ENCODE measurements at regions not wholly inside any gene's neighbourhood (a gene's known extent, or its start where the extent isn't known, plus 50 kb on each side); places are given as distances from the start of the nearest gene placed in this dataset.

DNA sequence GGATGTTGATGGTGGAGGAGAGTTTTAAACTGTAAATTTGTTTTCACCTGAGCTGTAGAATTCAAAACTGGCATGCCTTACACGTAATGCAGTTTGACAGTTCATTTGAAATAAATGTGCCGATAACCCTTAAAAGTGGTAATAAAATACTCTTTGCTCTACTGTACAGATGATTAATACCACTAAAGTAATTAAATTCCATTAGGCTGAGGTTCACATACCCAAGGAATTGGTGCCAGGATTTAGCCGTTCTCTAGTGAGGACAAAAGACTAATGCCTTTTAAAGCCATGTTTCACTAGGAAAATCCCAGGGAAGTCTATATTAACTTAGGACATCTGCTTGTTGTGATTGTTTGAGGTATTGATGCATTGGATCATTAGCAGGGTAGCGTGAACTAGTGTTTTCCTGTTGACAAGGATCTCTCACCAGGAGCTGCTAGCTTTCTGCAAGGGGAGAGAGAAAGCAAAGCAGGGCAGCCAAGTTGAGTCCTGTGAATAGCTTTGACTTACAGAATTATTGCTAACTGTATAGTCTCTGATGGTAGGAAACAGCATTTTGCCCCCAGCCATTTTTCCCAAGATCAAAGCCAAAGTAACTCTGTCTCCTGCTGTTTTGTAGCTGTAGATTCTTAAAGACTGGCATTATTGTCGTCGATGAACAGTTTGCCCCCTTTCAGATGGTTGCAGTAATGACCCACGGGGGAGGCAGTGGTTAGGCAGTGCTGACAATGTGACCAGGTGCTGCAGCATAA, 280.9 kb upstream of the FANCL start:
- Histone ChIP-seq H3K4me3 (ENCODE audit: low read length) (no peak overlapping the region), H3K9ac (ENCODE audit: low read length) (no peak overlapping the region)

GRCh38 chr2:58520903-58521302, 279.8 kb upstream of the FANCL start:
- H3K27ac ChIP-seq (ENCODE audit: low read length): no peak overlapping the region
- peaks cover 22% of the 10 kb centered on the region for H3K4me1 ChIP-seq (ENCODE audit: control insufficient read depth, low read depth, low read length)
- no peak overlapping the region for H3K4me3 ChIP-seq (ENCODE audit: low read length)
- no peak overlapping the region for H3K9ac ChIP-seq (ENCODE audit: low read length)
- no peaks in the 10 kb centered on the region for H3K9me3 ChIP-seq (ENCODE audit: control insufficient read depth, low read depth, low read length)
- H3K27me3 ChIP-seq (ENCODE audit: control insufficient read depth, insufficient read depth, low read length): no peaks in the 10 kb centered on the region
- H3K36me3 ChIP-seq (ENCODE audit: control insufficient read depth, low read depth, low read length): no peaks in the 10 kb centered on the region

More for the DNA sequence above, 280.9 kb upstream of the FANCL start:
- no peaks in the 10 kb centered on the region for H3K9me3 ChIP-seq (ENCODE audit: control insufficient read depth, low read depth, low read length)
- H3K27ac ChIP-seq (ENCODE audit: low read length): no peak overlapping the region
- peaks cover 22% of the 10 kb centered on the region for H3K4me1 ChIP-seq (ENCODE audit: control insufficient read depth, low read depth, low read length)
- no peaks in the 10 kb centered on the region for H3K27me3 ChIP-seq (ENCODE audit: control insufficient read depth, insufficient read depth, low read length)
- H3K36me3 ChIP-seq (ENCODE audit: control insufficient read depth, low read depth, low read length): no peaks in the 10 kb centered on the region

DNA sequence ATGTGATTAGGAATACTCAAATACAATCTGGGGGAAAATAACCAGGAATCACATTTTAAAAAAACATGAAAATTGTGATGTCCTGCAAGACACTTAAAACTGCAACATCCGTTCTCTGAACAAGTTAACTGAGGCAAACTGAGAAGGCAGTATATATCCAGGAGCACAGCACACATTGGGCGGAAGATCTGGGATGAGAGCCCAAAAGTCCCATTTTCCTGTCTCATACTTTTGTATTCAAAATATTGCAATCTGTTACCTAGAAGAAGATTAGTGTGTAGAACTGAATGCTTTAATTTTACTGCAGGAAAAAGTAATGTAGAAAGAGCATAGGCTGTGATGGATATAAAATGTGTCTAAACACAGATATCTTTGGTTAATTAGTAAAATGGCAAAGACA, 276.8 kb upstream of the FANCL start:
- H3K4me3 ChIP-seq (ENCODE audit: low read length): no peak overlapping the region
- no peaks in the 10 kb centered on the region for H3K36me3 ChIP-seq (ENCODE audit: control insufficient read depth, low read depth, low read length)
- H3K27ac ChIP-seq (ENCODE audit: low read length): no peak overlapping the region
- peaks cover 33% of the 10 kb centered on the region for H3K4me1 ChIP-seq (ENCODE audit: control insufficient read depth, low read depth, low read length)
- no peaks in the 10 kb centered on the region for H3K27me3 ChIP-seq (ENCODE audit: control insufficient read depth, insufficient read depth, low read length)
- no peak overlapping the region for H3K9ac ChIP-seq (ENCODE audit: low read length)
- no peaks in the 10 kb centered on the region for H3K9me3 ChIP-seq (ENCODE audit: control insufficient read depth, low read depth, low read length)

- H3K9me3 ChIP-seq (ENCODE audit: control insufficient read depth, low read depth, low read length): no peaks in the 10 kb centered on the region
- no peak overlapping the region for H3K9ac ChIP-seq (ENCODE audit: low read length)
- peaks cover 29% of the 10 kb centered on the region for H3K4me1 ChIP-seq (ENCODE audit: control insufficient read depth, low read depth, low read length)
- H3K27me3 ChIP-seq (ENCODE audit: control insufficient read depth, insufficient read depth, low read length): no peaks in the 10 kb centered on the region
- H3K27ac ChIP-seq (ENCODE audit: low read length): no peak overlapping the region
- H3K4me3 ChIP-seq (ENCODE audit: low read length): no peak overlapping the region
- no peaks in the 10 kb centered on the region for H3K36me3 ChIP-seq (ENCODE audit: control insufficient read depth, low read depth, low read length)
These were observed 275.6 kb upstream of the FANCL start for GRCh38 chr2:58516695-58517094.

DNA sequence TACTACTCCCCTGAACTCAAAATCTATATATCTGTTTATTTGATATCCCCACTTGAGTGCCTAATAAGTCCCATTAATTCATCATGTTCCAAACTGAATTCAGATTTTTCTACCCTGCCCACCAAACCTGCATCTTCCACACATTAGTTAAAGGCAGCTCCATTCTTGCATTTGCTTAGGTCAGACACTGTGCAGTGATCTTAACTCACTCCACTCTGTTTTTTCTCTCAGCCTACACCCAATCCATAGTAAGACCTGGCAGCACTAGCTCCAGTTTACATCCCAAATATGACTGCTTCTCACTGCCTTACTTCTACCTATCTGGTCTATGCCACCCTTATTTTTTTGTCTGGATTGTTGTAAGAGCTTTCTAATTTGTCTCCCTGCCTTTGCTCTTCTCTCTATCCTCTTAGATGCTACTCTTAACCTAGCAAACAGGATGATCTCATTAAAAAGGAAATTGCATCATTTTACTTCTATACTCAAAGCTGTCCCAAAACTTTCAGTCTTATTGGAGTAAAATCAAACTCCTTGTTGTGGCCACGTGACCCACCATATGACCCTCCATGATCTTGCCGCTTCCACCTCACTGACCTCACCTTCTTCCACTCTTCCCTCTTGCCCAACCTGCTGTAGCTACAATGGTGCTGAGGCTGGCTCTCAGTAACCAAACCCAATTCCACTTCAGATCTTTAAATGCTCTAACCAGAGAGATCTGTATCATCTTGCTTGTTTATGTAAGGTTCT, 274.9 kb upstream of the FANCL start:
- no peak overlapping the region for H3K4me3 ChIP-seq (ENCODE audit: low read length)
- H3K27ac ChIP-seq (ENCODE audit: low read length): no peak overlapping the region
- peaks cover 29% of the 10 kb centered on the region for H3K4me1 ChIP-seq (ENCODE audit: control insufficient read depth, low read depth, low read length)
- H3K9ac ChIP-seq (ENCODE audit: low read length): no peak overlapping the region
- H3K9me3 ChIP-seq (ENCODE audit: control insufficient read depth, low read depth, low read length): no peaks in the 10 kb centered on the region
- no peaks in the 10 kb centered on the region for H3K27me3 ChIP-seq (ENCODE audit: control insufficient read depth, insufficient read depth, low read length)
- H3K36me3 ChIP-seq (ENCODE audit: control insufficient read depth, low read depth, low read length): no peaks in the 10 kb centered on the region

DNA sequence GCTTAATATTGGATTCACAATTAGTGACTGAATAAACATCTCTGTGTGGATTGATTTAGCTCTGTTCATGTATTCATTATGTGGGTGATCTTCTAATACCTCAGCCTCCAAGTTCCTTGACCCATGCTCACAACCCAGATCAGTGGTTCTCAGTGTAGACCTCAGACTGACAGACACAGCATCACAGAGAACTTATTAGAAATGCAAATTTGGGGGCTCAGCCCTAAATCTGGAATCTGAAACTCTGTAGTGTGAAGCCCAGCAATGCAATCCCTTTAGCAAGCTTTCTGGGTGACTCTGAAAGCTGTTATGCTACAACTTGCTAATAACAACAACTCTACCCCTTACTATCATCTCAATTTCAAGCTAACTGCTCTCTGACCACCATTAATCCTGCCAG, 273.1 kb upstream of the FANCL start:
- Histone ChIP-seq H3K27me3 (ENCODE audit: control insufficient read depth, insufficient read depth, low read length) (no peaks in the 10 kb centered on the region), H3K36me3 (ENCODE audit: control insufficient read depth, low read depth, low read length) (no peaks in the 10 kb centered on the region), H3K9me3 (ENCODE audit: control insufficient read depth, low read depth, low read length) (no peaks in the 10 kb centered on the region), H3K4me1 (ENCODE audit: control insufficient read depth, low read depth, low read length) (peaks cover 17% of the 10 kb centered on the region), H3K9ac (ENCODE audit: low read length) (no peak overlapping the region), H3K27ac (ENCODE audit: low read length) (no peak overlapping the region), H3K4me3 (ENCODE audit: low read length) (no peak overlapping the region)

GRCh38 chr2:58512878-58513277, 271.8 kb upstream of the FANCL start:
- no peak overlapping the region for H3K9ac ChIP-seq (ENCODE audit: low read length)
- H3K4me3 ChIP-seq (ENCODE audit: low read length): no peak overlapping the region
- peaks cover 17% of the 10 kb centered on the region for H3K4me1 ChIP-seq (ENCODE audit: control insufficient read depth, low read depth, low read length)
- peak overlapping the region; percentile 16 for H3K27ac ChIP-seq (ENCODE audit: low read length)
- no peaks in the 10 kb centered on the region for H3K9me3 ChIP-seq (ENCODE audit: control insufficient read depth, low read depth, low read length)
- H3K27me3 ChIP-seq (ENCODE audit: control insufficient read depth, insufficient read depth, low read length): no peaks in the 10 kb centered on the region
- no peaks in the 10 kb centered on the region for H3K36me3 ChIP-seq (ENCODE audit: control insufficient read depth, low read depth, low read length)

GRCh38 chr2:58508006-58508405, 266.9 kb upstream of the FANCL start:
- H3K9me3 ChIP-seq (ENCODE audit: control insufficient read depth, low read depth, low read length): no peaks in the 10 kb centered on the region
- no peak overlapping the region for H3K27ac ChIP-seq (ENCODE audit: low read length)
- H3K36me3 ChIP-seq (ENCODE audit: control insufficient read depth, low read depth, low read length): no peaks in the 10 kb centered on the region

GRCh38 chr2:58503918-58504317, 262.8 kb upstream of the FANCL start:
- H3K27ac ChIP-seq (ENCODE audit: low read length): no peak overlapping the region

More at GRCh38 chr2:58508006-58508405, 266.9 kb upstream of the FANCL start:
- peaks cover 8% of the 10 kb centered on the region for H3K4me1 ChIP-seq (ENCODE audit: control insufficient read depth, low read depth, low read length)
- H3K27me3 ChIP-seq (ENCODE audit: control insufficient read depth, insufficient read depth, low read length): no peaks in the 10 kb centered on the region
- no peak overlapping the region for H3K9ac ChIP-seq (ENCODE audit: low read length)
- no peak overlapping the region for H3K4me3 ChIP-seq (ENCODE audit: low read length)

DNA sequence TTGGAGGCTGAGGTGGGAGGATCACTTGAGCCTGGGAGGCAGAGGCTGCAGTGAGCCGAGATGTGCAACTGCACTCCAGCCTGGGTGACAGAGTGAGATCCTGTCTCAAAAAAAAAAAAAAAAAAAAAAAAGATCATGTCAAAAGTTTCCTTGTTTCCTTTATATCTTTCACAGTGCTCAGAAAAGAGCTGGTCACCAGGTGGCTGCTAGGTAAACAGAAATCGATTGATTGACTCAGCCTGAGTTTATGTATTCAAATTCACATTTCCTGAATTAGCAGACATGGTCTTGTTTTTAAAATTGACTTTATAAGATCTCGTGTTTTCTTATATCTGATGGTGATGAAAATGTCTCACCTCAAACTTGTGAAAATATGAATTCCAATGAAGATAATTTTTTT, 261.8 kb upstream of the FANCL start:
- Histone ChIP-seq H3K4me1 (ENCODE audit: control insufficient read depth, low read depth, low read length) (peaks cover 19% of the 10 kb centered on the region), H3K27me3 (ENCODE audit: control insufficient read depth, insufficient read depth, low read length) (no peaks in the 10 kb centered on the region), H3K4me3 (ENCODE audit: low read length) (no peak overlapping the region), H3K36me3 (ENCODE audit: control insufficient read depth, low read depth, low read length) (no peaks in the 10 kb centered on the region), H3K9ac (ENCODE audit: low read length) (no peak overlapping the region), H3K9me3 (ENCODE audit: control insufficient read depth, low read depth, low read length) (no peaks in the 10 kb centered on the region), H3K27ac (ENCODE audit: low read length) (no peak overlapping the region)

More at GRCh38 chr2:58503918-58504317, 262.8 kb upstream of the FANCL start:
- no peak overlapping the region for H3K4me3 ChIP-seq (ENCODE audit: low read length)
- H3K9ac ChIP-seq (ENCODE audit: low read length): no peak overlapping the region
- no peaks in the 10 kb centered on the region for H3K9me3 ChIP-seq (ENCODE audit: control insufficient read depth, low read depth, low read length)
- H3K4me1 ChIP-seq (ENCODE audit: control insufficient read depth, low read depth, low read length): peaks cover 18% of the 10 kb centered on the region
- H3K27me3 ChIP-seq (ENCODE audit: control insufficient read depth, insufficient read depth, low read length): no peaks in the 10 kb centered on the region
- H3K36me3 ChIP-seq (ENCODE audit: control insufficient read depth, low read depth, low read length): no peaks in the 10 kb centered on the region

GRCh38 chr2:58501371-58502160, 260.4 kb upstream of the FANCL start:
- Histone ChIP-seq H3K9ac (ENCODE audit: low read length) (no peak overlapping the region), H3K4me1 (ENCODE audit: control insufficient read depth, low read depth, low read length) (peaks cover 31% of the 10 kb centered on the region), H3K4me3 (ENCODE audit: low read length) (no peak overlapping the region), H3K27ac (ENCODE audit: low read length) (no peak overlapping the region), H3K36me3 (ENCODE audit: control insufficient read depth, low read depth, low read length) (no peaks in the 10 kb centered on the region), H3K9me3 (ENCODE audit: control insufficient read depth, low read depth, low read length) (no peaks in the 10 kb centered on the region), H3K27me3 (ENCODE audit: control insufficient read depth, insufficient read depth, low read length) (no peaks in the 10 kb centered on the region)

Measured in iPS-18a (cell line).